HG02938 (cell line): ENCODE measurements at regions not wholly inside any gene's neighbourhood (a gene's known extent, or its start where the extent isn't known, plus 50 kb on each side); places are given as distances from the start of the nearest gene placed in this dataset.
"Not testable (repeated sequence)": the region's sequence is repeated elsewhere in the genome, so short reads cannot be mapped to it uniquely, and the experiment has no call there.

Experiments used
- ATAC-seq: cut with Tn5 transposase; IDR thresholded peaks from one replicate; pipeline ENCODE4 v1.9.1; 2021; ENCODE audit warnings: mild to moderate bottlenecking, moderate library complexity; ENCODE audit not compliant: unreplicated experiment

- no peak for ATAC-seq
Observed at GRCh38 chr4:178138491-178138890, 696.3 kb upstream of the AGA start.

- ATAC-seq, result no peak
Observed at GRCh38 chr4:178140326-178140915, 698.2 kb upstream of the AGA start.

GRCh38 chr4:178142724-178143123 lies 700.5 kb upstream of the AGA start:
- ATAC-seq, result no peak

- no peak for ATAC-seq
Observed at GRCh38 chr4:178148106-178148505, 705.9 kb upstream of the AGA start.

GRCh38 chr4:178165251-178165950 lies 723.2 kb upstream of the AGA start:
- no peak for ATAC-seq

- no peak for ATAC-seq
Observed at GRCh38 chr4:178165951-178166308, 723.7 kb upstream of the AGA start.

GRCh38 chr4:178173771-178174170 lies 731.5 kb upstream of the AGA start:
- ATAC-seq, result no peak

GRCh38 chr4:178174756-178175155 lies 732.5 kb upstream of the AGA start:
- ATAC-seq, result no peak

GRCh38 chr4:178185517-178185916 lies 743.3 kb upstream of the AGA start:
- no peak for ATAC-seq

- ATAC-seq, result no peak
Observed at GRCh38 chr4:178192611-178193010, 750.4 kb upstream of the AGA start.

GRCh38 chr4:178196751-178197374 lies 754.6 kb upstream of the AGA start:
- no peak for ATAC-seq

GRCh38 chr4:178198691-178199090 lies 756.5 kb upstream of the AGA start:
- no peak for ATAC-seq

GRCh38 chr4:178202422-178202821 lies 760.2 kb upstream of the AGA start:
- ATAC-seq, result no peak

GRCh38 chr4:178205826-178206225 lies 763.6 kb upstream of the AGA start:
- no peak for ATAC-seq

GRCh38 chr4:178215309-178215708 lies 773.1 kb upstream of the AGA start:
- no peak for ATAC-seq

GRCh38 chr4:178215763-178216162 lies 773.5 kb upstream of the AGA start:
- ATAC-seq, result no peak

GRCh38 chr4:178226421-178226820 lies 784.2 kb upstream of the AGA start:
- ATAC-seq, result not testable (repeated sequence)

GRCh38 chr4:178233906-178234305 lies 791.7 kb upstream of the AGA start:
- ATAC-seq, result no peak

- ATAC-seq, result no peak
Observed at GRCh38 chr4:178240891-178241290, 798.7 kb upstream of the AGA start.

- no peak for ATAC-seq
Observed at GRCh38 chr4:178241601-178242118, 799.4 kb upstream of the AGA start.

- no peak for ATAC-seq
Observed at GRCh38 chr4:178242655-178243054, 800.4 kb upstream of the AGA start.

GRCh38 chr4:178244785-178245184 lies 802.5 kb upstream of the AGA start:
- ATAC-seq, result no peak
